Fibroblast of upper back skin (primary cell): ENCODE measurements at regions not wholly inside any gene's neighbourhood (a gene's known extent, or its start where the extent isn't known, plus 50 kb on each side); places are given as distances from the start of the nearest gene placed in this dataset.
A peak's percentile ranks its signal among the peaks of the same experiment; 100 is the strongest.

Experiments used
- DNase-seq: peaks from one replicate; pipeline ENCODE4 v3.0.0-alpha.2; 2013

DNA sequence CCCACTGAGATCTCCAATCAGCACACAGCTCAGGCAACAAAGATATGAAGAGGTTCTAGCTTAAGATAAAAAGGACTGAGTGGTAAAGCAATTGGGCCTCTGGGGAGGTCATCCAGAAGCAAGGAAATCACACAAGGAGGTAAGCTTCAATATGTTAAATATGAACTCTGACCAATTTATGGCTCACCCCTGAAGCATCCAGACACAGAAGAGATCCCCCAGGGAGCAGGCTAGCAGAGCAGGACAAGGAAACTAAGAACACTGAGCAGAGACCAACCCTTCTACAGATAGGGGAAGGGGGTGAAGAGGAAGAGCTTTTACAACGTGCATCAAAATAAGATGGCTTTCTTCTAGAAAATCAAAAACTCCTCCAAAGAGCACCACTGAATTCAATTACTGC, 616.2 kb downstream of the DNAH5 start:
- DNase-seq, result peak; percentile 55

DNA sequence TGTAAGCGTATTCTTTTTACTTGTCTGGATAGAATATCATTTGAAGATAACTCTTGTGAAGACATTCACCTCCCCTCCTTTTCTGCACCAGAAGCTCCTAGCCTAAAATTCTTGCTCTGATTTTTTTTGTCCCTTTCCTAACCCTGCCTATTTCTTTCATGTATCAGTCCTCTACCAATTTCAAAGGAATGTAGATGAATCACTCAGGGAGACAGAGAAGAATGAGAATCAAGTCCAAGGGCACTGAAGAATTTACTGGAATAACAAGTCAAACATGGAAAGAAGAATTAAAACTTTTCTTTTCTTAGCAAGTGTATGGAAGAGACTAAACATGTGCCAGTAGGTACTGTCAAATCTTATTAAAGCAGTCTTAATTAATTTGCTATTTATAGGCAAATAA, 618.7 kb downstream of the DNAH5 start:
- peak; percentile 33 for DNase-seq

DNA sequence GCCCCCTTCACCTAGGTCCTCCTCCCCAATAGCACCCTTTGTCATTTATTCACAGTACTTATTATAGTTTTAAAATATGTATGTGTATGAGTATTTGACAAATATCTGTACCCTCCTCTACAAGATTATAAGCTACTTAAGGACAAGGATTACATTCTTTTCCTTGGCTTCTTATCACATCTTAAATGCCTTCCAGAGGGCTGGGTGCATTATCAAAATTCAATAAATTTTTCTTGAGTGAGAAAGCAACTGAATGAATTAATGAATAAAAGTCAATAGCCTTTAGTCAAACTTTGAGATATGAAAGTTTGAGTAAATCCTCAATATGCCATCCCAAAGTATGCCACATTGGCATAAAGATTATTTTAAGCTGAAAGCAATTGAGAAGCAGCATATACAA, 621.7 kb downstream of the DNAH5 start:
- no peak for DNase-seq

DNA sequence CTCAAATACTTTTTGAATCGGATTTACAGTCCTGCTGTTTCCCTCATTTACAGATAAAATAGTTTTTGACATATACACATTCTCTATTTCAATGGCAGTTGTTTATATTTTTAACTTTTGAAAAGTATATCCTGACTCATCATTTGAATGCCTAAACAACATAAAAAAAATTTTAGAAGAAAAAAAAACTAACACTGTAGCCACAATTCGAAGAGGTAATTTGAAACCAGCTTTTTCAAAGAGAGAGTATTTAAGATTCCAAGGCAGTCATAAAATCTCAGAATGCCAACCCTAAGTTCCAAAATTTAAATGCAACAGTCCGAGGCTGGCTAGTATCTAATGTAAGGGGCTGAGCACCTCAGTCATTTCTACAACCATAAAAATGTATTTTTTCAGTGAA, 626.8 kb downstream of the DNAH5 start:
- no peak for DNase-seq

DNA sequence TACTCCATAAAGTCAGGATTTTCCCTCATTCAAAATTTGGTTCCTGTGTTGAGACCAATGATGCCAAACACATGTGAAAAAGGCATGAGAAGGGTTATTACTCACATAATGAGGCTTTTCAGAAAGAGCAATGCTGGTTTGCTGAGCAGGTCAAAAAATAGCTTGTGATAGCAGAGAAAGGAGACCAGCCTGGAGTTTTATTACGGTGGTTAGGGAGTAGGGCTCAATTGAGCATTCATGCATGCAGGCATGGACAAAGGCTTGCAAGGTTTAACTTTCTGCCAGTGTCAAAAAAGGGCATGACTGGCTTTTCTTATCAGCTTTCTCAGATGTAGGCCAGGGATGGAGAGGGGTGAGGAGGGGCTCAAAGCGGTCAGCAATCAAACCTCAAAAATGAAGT, 628.3 kb downstream of the DNAH5 start:
- no peak for DNase-seq

DNA sequence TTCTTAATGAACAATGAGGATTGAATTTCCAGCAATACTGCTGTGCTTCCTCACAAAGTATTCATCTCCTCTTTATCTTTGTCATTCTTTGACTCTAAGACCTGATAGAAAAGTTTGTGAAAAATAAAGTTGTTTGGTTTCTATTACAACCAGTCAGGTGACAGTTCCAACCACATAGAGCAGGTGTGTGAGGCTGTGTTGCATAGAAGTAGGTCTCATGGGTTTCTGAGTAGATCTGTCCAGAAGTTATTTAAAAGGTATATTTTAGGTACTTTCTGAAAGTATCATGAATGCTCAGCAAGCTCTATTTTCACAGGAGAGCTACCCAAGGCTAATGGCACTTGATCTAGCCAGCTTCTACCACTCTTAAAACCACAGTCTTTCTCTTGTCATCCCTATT, 637.0 kb downstream of the DNAH5 start:
- DNase-seq, result no peak

DNA sequence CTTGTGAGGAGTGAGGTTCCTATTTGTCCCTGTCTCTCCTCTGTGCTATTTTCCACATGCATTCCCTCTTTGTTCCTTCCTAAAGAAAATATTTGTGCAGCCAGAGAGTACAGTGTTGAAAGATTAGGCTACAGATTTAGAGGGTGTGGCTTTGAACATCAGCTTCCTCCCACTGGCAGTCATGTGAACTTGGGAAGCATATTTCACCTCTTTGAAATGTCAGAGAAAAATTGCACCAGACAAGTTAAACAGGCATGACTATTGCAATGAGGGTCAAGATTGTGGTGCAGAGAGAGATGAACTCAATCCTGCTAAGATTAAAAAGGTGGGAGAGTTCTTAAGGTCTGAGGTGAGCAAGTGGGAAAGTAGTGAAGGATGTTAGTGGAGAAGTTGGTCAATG, 641.0 kb downstream of the DNAH5 start:
- DNase-seq, result peak; percentile 1

DNA sequence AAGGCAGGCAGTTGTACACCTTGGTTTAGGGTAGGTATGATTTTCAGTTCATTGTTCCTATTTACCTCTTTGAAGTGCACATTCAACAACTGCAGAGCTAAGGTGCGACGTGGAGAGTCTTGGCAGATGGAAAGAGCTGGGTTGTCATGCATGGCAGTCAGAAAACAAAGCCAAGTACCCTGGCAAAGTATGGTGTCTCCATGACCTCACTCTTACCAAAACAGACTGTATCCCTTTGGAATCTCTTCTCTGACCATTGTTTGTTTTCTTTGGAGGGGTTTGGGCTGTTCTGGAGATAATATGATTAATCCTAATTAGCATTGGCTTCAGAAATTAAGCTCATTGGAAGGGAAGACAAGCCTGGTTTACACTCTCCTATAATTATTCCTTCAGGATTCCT, 665.7 kb downstream of the DNAH5 start:
- DNase-seq, result no peak

DNA sequence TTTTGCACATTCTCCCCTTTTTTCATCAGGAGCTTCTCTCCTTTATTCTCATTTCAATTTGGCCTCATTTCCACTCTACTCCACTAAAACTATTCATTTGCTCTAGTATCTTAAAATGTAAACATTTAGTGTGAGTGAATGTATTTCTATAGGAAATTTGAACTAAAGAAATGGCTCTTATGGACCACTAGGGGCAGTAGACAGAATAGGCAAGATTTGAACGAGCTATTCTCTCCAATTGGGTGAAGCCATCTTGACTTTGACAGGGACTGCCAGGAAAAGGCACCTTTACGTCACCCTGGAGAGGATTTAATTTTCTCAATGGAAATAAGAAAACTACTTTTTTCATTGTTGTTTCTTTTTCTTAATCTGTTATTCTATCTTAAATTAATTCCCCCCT, 666.3 kb downstream of the DNAH5 start:
- no peak for DNase-seq

DNA sequence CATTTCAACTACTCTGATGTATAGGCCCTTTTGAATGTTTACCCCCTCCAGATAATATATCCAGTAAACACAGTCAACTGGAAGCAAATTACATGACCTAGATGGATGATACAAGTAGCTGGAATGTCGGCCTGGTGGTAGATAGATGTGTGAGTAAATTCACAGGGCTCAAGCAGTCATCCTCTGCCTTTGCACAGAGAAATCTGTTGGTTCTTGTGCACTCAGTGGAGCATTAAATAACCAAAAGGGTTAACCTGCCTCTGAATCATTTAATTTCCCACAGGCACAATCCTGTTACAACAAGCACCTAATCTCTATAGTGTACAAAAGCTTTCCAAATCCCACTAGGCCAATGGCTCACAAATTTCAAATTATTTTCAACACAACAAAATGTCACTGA, 668.3 kb downstream of the DNAH5 start:
- DNase-seq, result no peak

DNA sequence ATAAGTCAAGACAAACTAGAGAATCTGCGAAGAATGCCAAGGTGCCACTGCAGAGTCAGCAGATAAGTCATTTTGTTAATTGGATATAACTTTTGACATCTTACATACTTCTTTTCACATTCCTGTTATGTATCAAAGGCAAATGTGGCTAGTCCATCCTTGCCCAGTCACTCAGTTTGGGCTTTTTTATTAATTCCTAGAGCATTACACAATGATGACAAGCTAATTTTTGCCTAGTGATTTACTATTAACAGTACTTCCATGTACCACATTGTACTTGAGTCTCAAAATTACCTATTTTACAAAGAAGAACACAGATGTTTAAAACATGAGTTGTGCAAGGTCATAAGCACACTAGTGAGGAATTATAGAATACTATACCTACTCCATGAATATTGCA, 680.8 kb downstream of the DNAH5 start:
- no peak for DNase-seq

DNA sequence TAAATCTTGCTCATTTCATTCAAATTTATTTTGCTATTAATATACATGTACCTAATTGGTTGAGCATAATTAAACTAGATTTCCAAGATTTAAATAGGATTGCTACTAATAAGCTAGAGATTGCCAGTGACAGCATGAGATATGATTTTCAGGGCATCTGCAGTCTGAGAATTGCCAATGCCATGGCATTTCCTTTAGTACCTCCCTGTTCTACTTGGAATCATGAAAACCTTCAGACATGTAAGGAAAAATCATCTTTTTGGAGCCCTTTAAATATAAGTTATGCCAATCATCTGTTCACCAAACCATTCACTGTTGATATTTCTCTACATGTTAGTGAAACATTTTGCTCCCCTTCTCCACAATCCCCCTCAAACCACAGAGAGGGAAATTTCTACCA, 691.4 kb downstream of the DNAH5 start:
- DNase-seq, result no peak

DNA sequence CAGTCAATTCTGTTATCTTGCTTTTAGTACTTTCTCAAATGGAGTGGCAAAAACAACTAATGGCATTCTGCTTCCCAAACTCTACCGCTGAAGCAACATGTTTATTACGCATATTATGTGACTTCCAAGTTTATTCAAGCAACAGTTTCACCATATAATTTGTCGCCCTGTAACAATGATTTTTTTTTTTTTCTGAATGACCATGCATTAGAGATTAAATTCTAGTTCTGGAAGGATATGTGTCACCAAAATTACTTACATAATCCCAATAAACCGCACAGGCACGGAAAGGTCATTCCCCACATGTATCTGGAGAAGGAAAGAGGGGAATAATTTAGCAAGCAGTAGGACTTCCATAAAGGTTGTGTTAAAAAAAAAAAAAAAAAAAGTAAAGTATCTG, 691.8 kb downstream of the DNAH5 start:
- no peak for DNase-seq

DNA sequence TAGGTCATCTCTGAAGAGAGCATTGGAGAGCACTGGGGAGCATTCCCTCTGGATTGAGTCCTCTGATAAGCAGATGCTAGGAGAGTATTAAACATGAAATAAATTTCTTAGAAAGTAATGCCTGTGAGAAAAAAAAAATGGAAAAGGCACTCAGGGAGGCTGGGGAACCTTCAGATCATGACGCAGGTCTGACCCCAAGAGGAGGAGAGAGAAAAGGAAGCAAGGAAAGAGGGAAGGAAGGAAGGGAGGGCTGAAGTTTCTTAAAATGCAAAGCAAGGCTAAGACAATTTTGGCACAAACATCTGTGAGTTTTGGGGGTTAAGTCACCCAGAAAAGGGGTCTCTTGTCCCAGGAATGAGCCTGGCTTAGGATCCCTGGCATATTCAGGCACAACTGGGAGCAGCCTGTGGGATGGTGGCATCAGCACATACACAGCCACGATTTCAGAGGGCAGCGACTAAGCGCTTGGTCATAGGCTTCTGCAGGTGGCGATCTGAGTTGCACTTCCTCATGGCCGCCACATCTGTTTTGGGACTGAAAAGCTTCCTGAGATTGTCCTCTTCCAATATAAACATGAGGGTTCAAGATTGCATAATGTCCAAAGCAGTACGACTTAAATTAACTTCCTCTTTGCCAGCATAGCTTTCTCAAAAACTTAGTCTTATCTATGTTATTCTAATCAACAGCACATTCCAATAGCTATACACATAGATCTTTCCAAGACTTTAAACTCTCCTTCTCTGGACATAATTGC, 692.7 kb downstream of the DNAH5 start:
- DNase-seq, result peak; percentile 4

DNA sequence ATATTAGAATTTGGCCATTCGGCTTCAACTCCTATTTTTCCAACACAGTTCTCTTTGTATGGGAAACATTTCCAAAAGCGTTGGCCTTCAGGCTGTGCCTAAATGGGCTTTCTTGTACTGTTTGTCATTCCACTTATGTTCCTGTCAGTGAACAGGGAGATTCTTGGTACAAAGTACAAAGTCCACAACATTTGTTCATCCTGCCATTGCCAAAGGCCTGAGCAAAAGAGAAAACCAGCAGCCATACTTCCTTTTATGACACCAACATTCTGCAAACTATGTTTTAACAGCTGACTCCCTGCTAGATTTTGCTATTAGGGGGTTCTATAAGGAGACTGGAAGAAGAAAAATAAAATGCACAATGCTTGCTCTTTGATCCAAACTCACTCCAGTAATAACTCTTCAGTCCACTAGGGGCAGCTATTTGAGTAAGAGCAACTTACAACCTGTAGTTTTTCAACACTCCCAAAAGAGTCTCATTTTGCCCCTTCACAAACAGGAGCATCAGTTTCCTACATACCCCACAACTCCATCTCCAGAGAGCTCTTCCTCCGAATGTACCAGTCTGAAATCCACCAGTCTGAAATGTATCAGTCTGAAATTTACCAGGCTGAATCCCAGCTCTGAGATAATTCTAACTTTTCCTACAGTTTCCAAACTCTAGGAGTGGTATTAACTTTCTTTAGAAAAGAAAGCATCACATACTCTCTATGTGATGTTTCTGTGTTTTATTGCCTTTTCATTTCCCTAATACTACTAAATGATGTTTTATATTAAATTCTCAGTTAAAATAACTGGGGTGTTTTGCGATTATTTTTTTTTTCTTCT, 693.8 kb downstream of the DNAH5 start:
- no peak for DNase-seq

DNA sequence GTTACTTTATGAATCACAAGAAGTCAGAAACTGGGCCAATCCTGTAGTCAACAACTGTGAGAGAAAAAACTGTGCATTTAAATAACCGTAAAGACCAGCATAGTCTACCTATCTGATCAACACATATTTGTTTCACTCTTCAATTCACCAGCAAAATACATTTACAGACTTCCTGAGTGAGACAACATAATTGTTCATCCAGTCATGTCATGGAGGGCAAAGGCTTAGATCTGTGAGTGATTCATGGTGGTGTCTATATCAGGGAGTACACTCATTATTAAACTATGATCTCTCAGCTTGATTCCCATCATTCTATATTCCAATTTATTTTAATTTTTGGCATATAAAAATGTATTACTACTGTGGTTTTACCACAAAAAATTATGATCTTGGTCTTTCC, 694.6 kb downstream of the DNAH5 start:
- peak; percentile 42 for DNase-seq

DNA sequence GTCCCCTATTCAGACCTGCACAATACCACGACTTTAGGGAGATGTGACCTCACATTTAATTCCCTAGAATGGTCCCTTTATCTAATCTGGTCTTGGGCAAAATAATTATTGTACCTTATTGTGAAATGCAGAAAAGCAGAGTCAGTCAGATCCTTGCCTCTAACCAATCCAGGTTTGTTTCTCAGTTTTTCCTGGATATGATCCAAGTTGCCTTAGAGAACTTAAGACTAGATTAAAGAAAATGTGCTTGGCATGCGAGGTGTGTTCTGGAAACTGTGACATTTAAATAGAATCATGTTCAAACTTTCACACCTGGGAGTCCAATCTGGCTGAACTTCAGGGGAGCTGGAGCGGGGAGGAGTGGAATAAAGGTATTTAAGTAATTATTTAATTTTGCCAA, 696.2 kb downstream of the DNAH5 start:
- peak; percentile 2 for DNase-seq

DNA sequence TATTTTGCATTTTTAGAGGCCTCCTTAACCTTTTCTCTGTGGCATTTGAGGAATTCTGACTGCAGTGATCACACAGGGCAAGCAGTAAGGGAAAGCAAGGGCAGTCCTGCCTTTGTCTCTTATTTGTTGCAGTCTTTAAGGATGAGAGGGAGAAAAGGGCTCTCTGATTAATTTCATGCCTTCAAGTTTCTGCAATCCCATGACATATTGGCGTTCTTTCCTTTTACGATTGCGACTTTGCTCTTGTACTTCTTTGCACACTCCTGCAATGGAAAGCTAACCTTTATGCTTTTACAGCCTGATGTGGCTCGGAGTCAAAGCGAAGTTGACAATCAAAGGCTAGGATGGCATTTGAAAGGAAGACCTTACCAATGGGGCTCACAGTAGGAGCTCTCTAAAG, 698.4 kb downstream of the DNAH5 start:
- DNase-seq, result no peak

DNA sequence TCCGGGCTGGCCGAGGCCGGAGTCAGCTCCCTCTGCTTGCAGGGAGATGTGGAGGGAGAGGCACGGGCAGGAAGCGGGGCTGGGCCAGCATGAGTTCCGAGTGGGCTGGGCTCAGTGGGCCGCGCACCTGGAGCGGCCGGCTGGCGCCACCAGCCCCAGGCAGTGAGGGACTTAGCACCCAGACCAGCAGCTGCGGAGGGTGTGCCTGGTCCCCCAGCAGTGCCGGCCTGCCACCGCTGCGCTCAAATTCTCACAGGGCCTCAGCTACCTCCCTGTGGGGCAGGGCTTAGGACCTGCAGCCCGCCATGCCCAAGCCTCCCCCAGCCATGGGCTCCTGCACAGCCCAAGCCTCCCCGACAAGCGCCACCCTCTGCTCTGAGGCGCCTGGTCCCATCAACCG, 700.3 kb downstream of the DNAH5 start:
- DNase-seq, result no peak

DNA sequence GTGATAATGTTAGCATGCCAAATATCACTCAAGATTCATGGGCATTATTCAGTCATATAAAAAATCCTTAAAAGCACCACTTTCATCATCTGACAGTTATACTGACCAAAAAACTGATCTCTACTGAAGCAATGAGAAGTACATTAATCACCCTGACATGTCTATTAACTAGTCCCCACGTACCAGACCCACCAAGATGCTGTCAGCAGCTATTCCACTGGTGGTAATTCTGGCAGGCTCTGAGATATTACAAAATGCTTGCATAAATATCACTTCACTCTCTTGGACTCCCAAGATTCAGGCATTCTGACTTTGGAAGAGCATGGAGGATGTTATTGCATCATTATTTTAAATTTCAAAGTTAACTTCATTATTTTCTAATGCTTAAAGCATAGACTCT, 717.0 kb downstream of the DNAH5 start:
- DNase-seq, result peak; percentile 27

DNA sequence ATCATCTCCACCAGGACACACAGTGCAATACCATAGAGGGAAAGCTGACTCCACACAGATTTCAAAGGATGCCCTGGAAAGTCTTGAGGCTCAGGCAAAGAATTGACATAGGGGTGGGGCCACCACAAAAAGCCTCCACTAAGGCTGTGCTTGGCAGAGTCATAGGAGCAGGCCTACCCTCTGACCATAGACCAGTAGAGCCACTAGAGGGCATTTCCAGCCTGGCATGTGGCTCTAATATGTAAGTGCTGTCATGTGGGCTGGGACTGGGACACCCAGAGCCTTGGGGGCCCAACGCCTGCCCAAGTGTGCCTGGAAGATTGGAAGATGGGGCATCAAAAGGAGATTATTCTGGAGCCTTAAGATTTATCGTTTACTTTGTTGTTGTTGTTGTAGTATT, 726.0 kb downstream of the DNAH5 start:
- no peak for DNase-seq

DNA sequence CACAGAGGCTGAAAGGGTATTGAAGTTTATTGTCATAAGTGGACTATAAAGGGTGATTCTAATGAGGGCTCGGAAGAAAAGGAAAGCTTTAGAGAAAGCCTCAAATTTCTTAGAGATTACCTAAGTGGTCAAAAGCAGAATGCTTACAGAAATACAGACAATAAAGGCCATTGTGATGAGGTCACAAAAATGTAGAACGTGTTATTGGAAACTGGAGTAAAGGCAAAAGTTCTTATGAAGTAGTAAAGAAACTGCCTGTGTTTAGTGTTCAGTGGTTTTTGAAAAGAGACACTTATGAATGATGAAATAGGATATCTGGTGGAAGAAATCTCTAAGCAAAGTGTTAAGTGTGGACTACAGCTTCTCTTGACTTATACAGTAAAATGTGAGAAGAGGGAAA, 726.9 kb downstream of the DNAH5 start:
- peak; percentile 22 for DNase-seq

DNA sequence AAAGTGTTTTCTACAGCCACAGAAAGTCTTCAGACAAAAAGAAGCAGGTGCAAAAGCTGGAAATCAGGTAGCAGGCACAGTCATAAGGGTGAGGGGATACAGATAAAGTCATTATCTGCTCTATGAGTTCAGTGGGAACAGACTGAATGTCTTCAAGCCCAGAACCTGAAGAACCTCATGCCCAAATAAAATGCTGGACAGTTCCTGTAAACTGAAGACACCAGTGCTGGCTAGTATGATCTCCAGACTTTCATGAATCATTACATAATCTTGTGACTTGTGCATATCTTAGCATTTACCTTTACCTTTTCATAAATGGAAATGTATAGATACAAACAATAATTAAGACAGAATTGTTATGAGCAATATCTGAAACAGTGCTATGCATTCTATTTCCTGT, 728.7 kb downstream of the DNAH5 start:
- DNase-seq, result no peak

DNA sequence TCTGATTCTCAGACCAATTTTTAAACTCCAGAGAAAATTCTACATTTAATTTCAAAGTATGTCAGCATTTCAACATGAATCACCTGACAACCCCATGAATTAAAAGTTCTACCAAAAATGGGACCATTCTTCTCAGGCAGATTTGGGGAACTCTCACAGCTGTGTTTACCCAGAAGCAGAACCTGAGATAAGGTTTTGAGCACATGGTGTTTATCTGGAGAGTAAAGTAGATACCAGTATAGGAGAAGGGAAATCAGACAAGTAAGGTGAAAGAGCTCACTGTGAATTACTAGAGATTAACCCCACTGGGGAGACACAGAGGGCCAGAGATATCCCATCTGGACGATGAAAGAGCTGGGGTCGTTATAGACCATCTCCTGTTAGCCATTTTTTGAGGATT, 729.1 kb downstream of the DNAH5 start:
- no peak for DNase-seq

DNA sequence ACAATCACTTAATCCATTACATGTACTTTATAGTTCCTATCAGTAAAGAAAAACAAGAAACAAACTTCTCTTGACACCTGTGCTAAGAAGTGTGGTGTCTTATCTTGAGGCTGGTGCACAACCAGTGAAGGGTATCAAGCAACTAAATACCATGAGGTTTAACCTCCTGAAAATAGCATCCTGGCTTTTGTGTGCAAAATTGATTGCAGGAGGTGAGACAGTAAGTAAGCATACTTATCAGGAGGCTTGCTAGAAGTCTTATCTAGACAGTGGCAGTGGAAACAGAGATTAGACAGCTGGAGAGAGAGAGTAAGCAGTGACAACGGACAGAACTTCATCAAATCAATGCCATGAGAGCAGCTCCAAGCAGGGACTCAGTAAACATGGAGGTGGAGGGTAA, 730.3 kb downstream of the DNAH5 start:
- DNase-seq, result no peak
